IgD-negative memory B cell (primary cell): ENCODE measurements at regions not wholly inside any gene's neighbourhood (a gene's known extent, or its start where the extent isn't known, plus 50 kb on each side); places are given as distances from the start of the nearest gene placed in this dataset.
A peak's percentile ranks its signal among the peaks of the same experiment; 100 is the strongest.
"Not testable (repeated sequence)": the region's sequence is repeated elsewhere in the genome, so short reads cannot be mapped to it uniquely, and the experiment has no call there.

Source experiments
- H3K27ac Mint-ChIP-seq, 3 donors: one replicate each; pipeline ENCODE4 v1.8.0; 2020 to 2022; ENCODE audit warnings: mild to moderate bottlenecking in 3 of 3, mixed read lengths in 3 of 3, moderate library complexity in 1 of 3
- H3K27me3 Mint-ChIP-seq: one replicate; pipeline ENCODE4 v1.8.0; 2021; ENCODE audit warnings: mixed read lengths
- H3K36me3 Mint-ChIP-seq: one replicate; pipeline ENCODE4 v1.8.0; 2020; ENCODE audit warnings: mild to moderate bottlenecking, mixed read lengths
- H3K4me1 Mint-ChIP-seq, 3 donors: one replicate each; pipeline ENCODE4 v1.8.0; 2020 to 2022; ENCODE audit warnings: mixed read lengths in 3 of 3, mild to moderate bottlenecking in 1 of 3
- H3K4me3 Mint-ChIP-seq, 4 donors: one replicate each; pipeline ENCODE4 v1.8.0; 2020 to 2022; ENCODE audit warnings: mild to moderate bottlenecking in 4 of 4, mixed read lengths in 4 of 4, moderate library complexity in 3 of 4
- H3K9me3 Mint-ChIP-seq, 3 donors: one replicate each; pipeline ENCODE4 v1.8.0; 2020 to 2021; ENCODE audit warnings: mixed read lengths in 3 of 3, mild to moderate bottlenecking in 1 of 3

DNA sequence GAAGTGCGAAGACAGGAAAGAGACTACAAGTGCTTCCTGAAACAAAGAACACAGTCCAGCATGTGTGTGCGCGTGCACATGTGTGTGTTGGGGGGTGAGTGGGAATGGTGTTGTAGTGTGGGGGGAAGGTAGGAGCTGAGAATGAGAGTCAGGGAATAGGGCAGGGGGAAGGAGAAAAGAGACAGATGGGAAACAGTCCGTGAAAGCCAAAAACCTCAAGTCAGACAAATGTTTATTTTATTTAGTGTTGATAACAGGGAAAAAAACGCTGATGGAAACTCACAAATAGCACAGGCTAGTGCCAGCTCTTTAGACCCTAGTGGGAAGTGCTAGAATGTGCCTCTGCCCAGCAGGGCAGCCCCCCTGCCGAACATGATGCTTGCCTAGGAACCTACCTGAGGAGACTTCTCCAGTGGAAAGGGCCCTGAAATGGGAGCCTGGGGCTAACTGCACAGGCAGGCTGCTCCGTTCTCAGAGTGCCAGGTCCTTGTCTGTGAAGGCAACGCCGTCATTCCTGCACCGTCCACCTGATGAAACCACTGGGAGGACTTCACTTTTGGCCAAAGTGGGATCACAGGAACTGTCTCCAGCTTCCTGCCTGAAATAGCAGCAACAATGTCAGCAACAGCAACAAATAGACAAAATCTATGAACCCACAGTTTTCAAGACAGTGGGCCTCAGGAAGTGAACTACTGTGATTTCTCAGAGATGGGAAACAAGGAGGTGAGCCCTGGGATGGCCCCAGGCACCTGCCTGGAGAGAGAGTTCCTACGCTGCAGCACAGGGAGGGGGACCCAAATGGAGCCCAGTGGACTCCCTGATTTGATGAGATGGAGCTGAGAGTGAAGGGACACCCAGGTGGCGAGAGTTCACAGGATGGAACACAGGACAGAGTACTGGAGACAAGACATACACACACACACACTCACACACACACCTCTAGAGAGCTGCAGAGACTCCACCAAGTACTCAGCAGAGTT is 379.7 kb downstream of the RPS24 start:
- no peak overlapping the region for H3K4me3 Mint-ChIP-seq
- H3K27me3 Mint-ChIP-seq = peaks cover 4% of the 10 kb centered on the region
- H3K27ac Mint-ChIP-seq = no peak overlapping the region
- no peaks in the 10 kb centered on the region for H3K36me3 Mint-ChIP-seq
- no peaks in the 10 kb centered on the region for H3K9me3 Mint-ChIP-seq
- no peaks in the 10 kb centered on the region for H3K4me1 Mint-ChIP-seq

DNA sequence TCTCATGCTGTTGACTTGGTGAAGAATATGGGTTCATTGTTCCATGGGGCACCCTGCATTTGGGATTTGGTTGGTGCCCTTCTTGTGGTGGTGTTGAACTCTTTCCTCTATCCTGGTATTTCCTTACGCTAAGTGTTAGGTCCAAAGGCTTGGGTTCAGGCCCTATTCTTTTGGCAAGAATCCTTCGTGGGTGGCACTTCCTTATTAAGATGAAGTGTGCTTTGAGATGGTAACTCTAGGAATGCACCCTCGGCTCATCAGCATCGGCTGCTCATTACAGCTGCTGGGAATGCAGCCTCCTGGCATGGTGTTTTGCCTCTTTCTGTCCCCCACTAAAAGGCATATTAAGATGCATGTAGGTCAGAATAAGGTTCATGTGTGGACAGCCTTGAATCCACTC is 380.7 kb downstream of the RPS24 start:
- Mint-ChIP-seq H3K9me3 (no peaks in the 10 kb centered on the region), H3K4me1 (no peaks in the 10 kb centered on the region), H3K4me3 (no peak overlapping the region), H3K27ac (no peak overlapping the region), H3K27me3 (no peaks in the 10 kb centered on the region), H3K36me3 (no peaks in the 10 kb centered on the region)

DNA sequence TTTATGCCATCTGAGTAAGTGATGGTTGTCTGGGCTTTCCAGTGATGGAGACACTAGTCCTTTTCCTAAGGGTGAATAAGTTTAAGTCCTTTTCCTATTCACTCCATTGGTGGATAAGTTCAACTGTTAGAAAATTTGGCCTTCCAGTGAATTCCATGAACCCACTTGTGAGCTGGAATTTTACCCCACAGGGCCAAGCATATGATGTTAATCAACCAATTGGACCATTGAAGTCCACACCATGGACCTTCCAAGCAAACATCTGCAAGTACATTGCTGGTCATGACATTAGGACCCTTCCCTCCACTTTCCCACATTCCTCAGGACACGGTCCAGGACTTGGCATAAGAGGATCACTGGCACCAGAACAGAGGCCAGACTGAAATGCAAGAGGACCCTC is 381.4 kb downstream of the RPS24 start:
- Mint-ChIP-seq H3K9me3 (no peaks in the 10 kb centered on the region), H3K4me1 (no peaks in the 10 kb centered on the region), H3K27ac (no peak overlapping the region), H3K36me3 (no peaks in the 10 kb centered on the region), H3K27me3 (no peaks in the 10 kb centered on the region), H3K4me3 (no peak overlapping the region)

DNA sequence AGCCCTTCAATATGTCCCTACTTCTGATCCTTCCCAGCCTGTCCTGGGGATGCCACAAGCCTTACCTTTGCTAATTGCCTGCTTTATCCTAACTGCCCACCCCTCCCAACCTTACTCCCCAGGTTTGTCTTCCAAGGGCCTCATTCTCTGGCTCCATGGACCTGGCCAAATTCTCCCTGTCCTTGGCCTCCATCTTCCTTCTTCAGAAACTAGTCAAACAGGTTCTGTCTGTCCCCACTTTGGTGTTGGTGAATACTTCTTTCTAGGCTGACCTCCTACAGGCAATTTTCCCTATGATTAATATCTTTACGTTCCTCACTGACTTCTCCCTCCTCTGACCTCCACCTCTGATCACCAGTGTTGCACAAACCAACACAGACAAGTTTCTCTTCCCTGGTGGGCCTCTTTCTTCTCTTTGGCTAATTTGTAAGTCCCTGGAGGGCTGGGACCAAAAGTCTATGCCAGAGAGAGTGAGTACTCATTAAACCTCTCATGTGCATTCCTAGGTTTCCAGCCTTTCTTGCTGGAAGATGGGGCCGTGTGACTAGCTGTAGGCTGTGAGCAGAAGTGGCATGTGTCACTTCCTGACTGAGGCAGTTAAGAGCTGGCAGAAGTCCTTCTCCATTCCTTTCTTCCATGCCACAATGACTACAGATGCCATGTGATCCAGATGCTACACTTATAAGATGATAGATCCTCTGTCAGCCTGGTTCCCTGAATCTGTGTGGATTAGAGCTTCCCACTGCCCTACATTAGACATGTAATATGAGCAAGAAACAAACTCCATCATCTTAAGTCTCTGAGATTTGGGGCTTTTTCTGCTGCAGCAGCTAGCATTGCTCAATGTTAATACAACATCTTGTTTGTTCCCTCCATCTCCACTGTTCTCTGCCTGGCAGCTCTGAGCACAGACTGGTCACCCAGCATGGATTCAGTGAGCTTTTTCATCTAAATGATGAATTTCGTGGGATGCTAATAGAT is 382.7 kb downstream of the RPS24 start:
- no peak overlapping the region for H3K27ac Mint-ChIP-seq
- peaks cover 5% of the 10 kb centered on the region for H3K27me3 Mint-ChIP-seq
- H3K4me3 Mint-ChIP-seq = no peak overlapping the region

DNA sequence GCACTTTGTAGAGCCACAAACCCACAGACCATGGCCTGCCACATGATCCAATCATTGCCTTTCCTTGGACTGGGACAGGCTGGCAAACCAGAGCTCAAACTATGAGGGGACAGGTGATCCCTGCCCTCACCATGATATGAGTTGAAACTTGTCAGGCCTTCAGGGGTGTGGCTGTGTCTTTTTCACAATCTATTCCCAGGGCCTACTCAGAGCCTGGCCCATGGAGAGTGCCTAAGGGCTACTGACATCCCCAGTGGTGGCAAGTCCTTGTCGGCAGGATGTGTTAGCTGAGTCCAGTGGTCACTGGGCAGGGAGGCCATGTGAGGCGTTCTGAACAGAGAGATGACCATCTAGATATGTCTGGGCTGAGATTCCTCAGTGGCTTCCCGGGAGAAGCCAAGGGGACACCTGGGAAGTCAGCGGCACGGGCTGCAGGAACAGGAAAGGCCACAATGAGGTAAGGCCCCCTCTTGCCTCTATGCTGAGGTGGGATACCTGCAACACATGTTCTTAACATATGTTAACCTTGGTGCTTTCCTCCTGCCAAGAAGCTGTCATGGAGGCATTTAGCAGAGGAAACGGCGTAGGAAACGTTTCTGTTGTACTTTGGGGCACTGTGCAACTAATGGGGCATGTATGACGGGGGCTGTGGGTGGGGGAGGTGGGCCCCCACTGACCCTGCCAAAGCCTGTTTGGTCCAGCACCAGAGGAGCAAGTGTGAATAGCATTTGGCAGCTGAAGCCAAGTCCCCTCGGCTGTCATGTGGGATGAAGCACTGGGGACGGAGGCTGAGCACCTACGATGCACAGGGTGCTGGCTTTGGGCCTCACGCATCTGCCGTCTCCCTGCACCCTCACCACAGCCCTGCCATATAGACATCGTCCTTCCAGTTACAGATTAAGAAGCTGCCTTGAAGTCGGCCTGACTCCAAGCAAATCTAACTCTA is 384.0 kb downstream of the RPS24 start:
- Mint-ChIP-seq H3K27me3 (peaks cover 5% of the 10 kb centered on the region), H3K27ac (no peak overlapping the region), H3K4me1 (no peaks in the 10 kb centered on the region), H3K36me3 (peaks cover 2% of the 10 kb centered on the region), H3K4me3 (no peak overlapping the region), H3K9me3 (no peaks in the 10 kb centered on the region)

More for the DNA sequence above, 382.7 kb downstream of the RPS24 start:
- Mint-ChIP-seq H3K4me1 (no peaks in the 10 kb centered on the region), H3K36me3 (peaks cover 2% of the 10 kb centered on the region), H3K9me3 (no peaks in the 10 kb centered on the region)

DNA sequence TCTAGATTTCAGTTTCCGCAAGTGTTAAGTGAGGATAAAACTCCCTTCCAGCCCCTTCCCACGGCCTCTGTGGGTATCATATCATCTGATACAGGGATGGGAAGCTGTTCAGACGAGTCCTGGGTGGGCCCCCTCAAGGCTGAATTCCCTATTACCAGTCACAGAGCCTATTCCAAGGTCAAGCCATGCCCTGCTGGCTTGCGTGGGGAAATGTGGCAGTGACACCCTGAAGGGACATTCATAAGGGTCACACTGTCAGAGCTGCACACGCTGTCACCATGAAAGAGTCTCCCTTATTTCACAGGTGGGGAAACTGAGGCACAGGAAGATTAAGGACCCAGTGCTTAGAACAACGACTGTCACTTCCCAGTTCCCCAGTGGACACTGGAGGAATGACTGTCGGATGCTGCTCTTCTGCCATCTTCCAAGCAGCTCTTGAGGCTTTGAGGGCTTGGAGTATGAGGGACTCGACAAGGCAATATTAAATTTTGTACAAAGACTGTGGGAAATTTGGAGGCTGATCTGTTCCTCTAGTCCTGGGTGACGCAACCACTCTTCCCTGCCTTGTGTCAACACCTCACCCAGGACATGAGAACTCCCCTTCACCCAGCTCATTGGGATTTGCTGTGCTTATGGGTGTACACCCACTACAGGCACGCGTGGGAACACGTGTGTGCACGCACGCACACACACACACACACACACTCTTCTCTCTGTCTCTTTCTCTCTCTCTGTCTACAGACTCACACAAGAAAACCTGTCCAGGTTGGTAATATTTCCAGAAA is 386.0 kb downstream of the RPS24 start:
- H3K4me1 Mint-ChIP-seq = peaks cover 0 to 2% (median 0%) of the 10 kb centered on the region in 3 donors
- peaks cover 0 to 2% (median 0%) of the 10 kb centered on the region in 3 donors for H3K9me3 Mint-ChIP-seq
- H3K36me3 Mint-ChIP-seq = peaks cover 2% of the 10 kb centered on the region
- peaks cover 5% of the 10 kb centered on the region for H3K27me3 Mint-ChIP-seq
- H3K4me3 Mint-ChIP-seq = no peak overlapping the region
- H3K27ac Mint-ChIP-seq = no peak overlapping the region

DNA sequence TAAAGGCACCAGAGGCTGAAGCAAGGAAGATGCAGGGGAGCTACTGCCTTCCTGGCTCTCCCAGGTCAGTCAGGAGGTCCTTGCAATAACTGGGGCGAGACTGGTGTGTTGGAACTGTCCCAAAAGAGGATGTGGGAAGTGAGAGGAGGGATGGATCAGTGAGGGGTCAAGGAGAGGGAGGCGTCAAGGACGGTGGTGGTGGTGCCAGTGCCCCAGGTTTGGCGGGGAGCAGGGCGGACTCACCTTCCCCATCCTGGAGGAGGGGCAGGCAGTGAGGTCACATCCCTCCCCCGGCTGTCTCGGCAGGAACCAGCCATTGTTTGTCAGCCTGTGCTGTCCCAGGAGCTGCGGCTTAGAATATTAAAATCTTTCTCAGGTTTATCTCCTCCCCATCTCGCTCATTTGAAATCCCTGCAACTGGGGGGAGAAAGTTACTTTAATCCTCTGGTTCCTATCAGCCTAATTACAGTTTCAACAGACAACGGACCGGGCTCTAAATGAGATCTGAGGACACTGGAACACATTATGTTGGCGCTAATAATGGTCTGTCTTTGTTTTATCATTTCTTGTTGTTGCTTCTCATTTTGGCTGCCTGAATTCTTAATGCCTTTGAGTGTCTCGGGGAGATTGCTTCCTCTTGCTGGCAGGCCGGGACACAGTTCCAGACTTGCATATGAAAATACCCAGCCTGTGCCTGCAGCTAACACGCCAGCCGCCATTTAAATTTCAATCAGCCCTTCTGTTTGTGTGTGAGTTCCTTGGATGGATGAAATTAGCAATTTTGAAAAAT is 387.5 kb downstream of the RPS24 start:
- peaks cover 3 to 9% (median 5%) of the 10 kb centered on the region in 3 donors for H3K9me3 Mint-ChIP-seq
- H3K4me3 Mint-ChIP-seq = no peak overlapping the region
- peaks cover 5% of the 10 kb centered on the region for H3K27me3 Mint-ChIP-seq
- H3K36me3 Mint-ChIP-seq = peaks cover 2% of the 10 kb centered on the region
- H3K27ac Mint-ChIP-seq = no peak overlapping the region
- peaks cover 0 to 2% (median 0%) of the 10 kb centered on the region in 3 donors for H3K4me1 Mint-ChIP-seq

DNA sequence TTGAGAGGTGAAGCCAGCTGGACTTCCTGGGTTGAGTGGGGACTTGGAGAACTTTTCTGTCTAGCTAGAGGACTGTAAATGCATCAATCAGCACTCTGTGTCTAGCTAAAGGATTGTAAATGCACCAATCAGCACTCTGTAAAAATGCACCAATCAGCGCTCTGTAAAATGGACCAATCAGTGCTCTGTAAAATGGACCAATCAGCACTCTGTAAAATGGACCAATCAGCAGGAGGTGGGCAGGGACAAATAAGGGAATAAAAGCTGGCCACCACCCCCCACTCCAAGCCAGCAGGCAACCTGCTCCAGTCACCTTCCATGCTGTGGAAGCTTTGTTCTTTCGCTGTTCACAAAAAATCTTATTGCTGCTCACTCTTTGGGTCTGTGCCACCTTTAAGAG is 390.4 kb downstream of the RPS24 start:
- H3K36me3 Mint-ChIP-seq, H3K4me1 Mint-ChIP-seq, H3K27me3 Mint-ChIP-seq, H3K4me3 Mint-ChIP-seq, H3K27ac Mint-ChIP-seq, H3K9me3 Mint-ChIP-seq: not testable (repeated sequence)

DNA sequence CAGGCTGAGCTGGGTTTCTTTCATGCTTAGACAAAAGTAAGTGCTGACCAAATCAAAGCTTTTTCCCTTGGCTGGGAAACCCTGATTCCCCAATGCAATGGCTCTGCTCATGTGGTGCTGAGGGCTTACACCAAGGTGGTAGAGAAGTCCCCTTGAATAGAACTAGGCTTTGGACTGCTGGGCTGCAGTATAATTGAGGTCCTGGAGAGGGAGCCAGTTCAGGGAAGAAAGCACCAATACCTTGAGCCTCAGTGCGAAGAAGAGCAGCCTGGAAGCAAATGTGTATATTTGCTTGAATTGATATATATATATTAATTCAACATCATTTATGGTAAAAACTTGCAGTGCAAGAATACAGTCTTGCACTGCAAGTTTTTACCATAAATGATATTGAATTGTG is 391.1 kb downstream of the RPS24 start:
- H3K36me3 Mint-ChIP-seq = peaks cover 2% of the 10 kb centered on the region
- H3K4me1 Mint-ChIP-seq = peaks cover 0 to 2% (median 0%) of the 10 kb centered on the region in 3 donors
- peak overlapping the region in 1 of 3 donors; percentile 60 for H3K27ac Mint-ChIP-seq
- H3K4me3 Mint-ChIP-seq = no peak overlapping the region
- peaks cover 4 to 9% (median 5%) of the 10 kb centered on the region in 3 donors for H3K9me3 Mint-ChIP-seq
- H3K27me3 Mint-ChIP-seq = peaks cover 8% of the 10 kb centered on the region

DNA sequence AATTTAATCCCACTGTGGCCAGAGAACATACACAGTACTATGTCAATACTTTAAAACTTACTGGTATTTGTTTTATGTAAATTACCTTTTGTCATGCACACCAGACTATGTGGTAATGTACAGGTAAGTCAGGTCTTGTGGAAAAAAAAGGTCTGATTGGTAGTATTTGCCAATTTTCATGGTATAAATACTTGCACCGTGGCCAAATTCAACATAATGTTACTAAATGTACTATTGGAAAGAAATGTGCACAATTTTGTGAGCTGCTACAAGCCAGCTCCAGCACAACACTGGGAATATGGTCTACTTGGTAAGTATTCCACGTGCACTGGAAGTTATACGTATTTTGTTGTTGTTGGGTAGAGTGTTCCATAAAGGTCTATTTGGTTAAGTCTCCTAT is 392.5 kb downstream of the RPS24 start:
- Mint-ChIP-seq H3K4me3 (no peak overlapping the region), H3K36me3 (no peaks in the 10 kb centered on the region), H3K9me3 (peaks cover 4 to 9% (median 5%) of the 10 kb centered on the region in 3 donors), H3K27ac (no peak overlapping the region), H3K4me1 (peaks cover 0 to 2% (median 0%) of the 10 kb centered on the region in 3 donors), H3K27me3 (peaks cover 3% of the 10 kb centered on the region)

DNA sequence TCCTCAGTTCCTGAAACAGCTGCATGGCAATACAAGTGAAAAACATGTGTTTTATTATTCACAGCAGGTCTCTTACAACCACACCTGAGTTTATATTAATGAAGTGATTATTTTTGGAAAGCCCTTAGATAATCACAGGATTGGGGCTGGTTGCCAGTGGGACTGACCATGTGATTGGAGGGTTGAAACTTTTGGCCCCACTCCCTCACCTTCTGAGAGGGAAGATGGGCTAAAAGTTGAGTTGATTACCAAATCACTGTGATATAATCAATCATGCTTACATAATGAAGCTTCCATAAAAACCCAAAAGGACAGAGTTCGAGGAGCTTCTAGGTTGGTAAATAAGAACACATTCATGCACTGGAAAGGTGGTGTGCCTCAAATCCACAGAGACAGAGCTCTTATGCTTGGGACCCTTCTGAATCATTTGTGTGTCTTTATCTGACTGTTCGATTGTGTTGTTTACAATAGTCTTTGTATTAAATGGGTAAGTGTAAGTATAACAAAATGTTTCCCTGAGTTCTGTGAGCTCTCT is 393.9 kb downstream of the RPS24 start:
- Mint-ChIP-seq H3K36me3 (no peaks in the 10 kb centered on the region), H3K9me3 (peaks cover 4 to 9% (median 5%) of the 10 kb centered on the region in 3 donors), H3K27ac (no peak overlapping the region), H3K4me3 (no peak overlapping the region), H3K27me3 (peaks cover 7% of the 10 kb centered on the region), H3K4me1 (peaks cover 0 to 2% (median 0%) of the 10 kb centered on the region in 3 donors)

DNA sequence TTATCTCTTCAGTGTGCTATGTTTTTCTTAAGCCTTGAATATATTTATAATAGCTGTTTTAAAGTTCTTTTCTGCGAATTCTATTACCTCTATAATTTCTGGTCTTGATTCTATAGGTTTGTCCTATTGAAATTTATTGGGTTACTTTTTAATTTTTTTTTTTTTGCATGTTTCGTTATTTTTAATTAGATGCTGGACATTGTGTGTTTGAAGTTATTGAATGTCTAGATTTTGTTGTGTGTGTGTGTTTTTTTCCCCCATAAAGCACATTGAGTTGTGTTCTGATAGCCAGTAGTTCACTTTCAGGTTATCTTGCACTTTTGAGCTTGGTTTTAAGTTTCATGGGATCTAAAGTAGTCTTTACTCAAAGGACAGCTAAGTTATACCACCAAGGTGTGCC is 394.9 kb downstream of the RPS24 start:
- Mint-ChIP-seq H3K27me3 (peaks cover 7% of the 10 kb centered on the region), H3K4me3 (no peak overlapping the region), H3K36me3 (no peaks in the 10 kb centered on the region), H3K9me3 (peaks cover 3 to 9% (median 4%) of the 10 kb centered on the region in 3 donors), H3K4me1 (no peaks in the 10 kb centered on the region), H3K27ac (no peak overlapping the region)

DNA sequence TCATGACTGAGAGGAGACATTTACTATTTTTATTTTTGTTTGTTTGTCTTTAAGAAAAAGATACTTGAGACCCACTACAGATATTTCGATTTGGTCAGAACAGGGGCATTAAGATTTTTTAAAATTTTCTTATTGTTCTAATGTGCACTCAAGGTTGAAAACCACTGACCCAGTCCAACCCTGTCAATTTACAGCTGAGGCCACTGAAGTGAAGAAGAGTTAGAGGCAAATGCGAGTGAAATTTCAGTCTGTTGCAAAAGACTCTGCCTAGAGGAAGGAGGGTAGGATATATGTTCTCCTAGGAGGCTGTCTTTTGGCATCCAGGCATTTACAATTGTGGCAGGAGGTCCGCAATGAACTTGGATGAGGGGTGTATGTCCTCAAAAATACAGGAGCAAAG is 396.3 kb downstream of the RPS24 start:
- no peak overlapping the region for H3K4me3 Mint-ChIP-seq
- peaks cover 3 to 9% (median 4%) of the 10 kb centered on the region in 3 donors for H3K9me3 Mint-ChIP-seq
- no peaks in the 10 kb centered on the region for H3K4me1 Mint-ChIP-seq
- H3K27me3 Mint-ChIP-seq = peaks cover 11% of the 10 kb centered on the region
- no peaks in the 10 kb centered on the region for H3K36me3 Mint-ChIP-seq
- no peak overlapping the region for H3K27ac Mint-ChIP-seq
